HG02610 (cell line): ENCODE measurements at regions not wholly inside any gene's neighbourhood (a gene's known extent, or its start where the extent isn't known, plus 50 kb on each side); places are given as distances from the start of the nearest gene placed in this dataset.
"Not testable (repeated sequence)": the region's sequence is repeated elsewhere in the genome, so short reads cannot be mapped to it uniquely, and the experiment has no call there.

Experiments
- ATAC-seq: cut with Tn5 transposase; IDR thresholded peaks from one replicate; pipeline ENCODE4 v1.9.1; 2021; ENCODE audit warnings: mild to moderate bottlenecking, moderate library complexity; ENCODE audit not compliant: unreplicated experiment

DNA sequence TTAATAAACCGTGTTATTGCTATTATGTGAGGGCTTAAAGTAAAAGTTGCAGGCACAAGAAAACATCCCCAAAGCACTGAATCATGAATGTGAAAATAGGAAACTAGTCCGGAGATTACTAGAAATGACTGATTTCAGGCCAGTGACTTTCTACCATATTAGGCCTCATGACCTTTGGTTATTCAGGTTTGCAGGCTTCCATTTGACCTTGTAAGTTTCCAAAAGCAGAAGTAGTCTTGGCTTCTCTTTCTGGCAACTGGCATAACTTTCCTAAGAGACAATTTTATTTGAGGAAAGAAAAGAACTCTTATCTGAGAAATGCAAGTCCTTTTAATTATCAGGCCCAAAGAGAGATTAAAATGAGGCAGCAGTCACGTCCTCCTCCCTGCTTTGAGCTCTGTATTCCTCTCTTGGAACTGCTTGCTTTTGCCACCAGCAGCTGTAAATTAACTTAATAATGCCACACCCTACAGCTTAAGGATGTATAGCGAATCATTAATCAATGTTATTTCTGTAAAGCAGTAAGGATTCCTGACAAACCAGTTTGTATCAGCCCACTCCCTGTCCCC, 225.0 kb upstream of the FAM240B start:
- ATAC-seq, result not testable (repeated sequence)

GRCh38 chr9:38940501-38940900, 220.6 kb upstream of the FAM240B start:
- not testable (repeated sequence) for ATAC-seq

DNA sequence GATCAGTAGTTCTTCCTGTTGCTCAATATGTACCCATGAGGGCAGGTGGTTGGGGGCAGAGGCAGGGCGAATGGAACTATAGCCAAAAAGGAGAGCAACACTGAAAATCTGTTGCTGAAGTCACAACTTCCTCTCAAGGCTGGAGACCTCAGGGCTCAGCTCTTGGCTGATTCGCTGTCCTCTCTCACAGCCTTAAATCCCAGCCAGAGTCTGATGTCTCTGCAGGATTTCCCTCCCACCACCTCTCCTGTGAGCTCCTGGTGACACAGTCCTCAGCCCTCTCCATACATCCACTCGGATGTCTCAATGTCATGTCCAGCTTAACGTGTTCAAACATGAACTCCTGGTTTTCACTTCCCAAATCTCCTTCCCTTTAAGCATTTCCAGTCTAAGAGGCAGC, 218.7 kb upstream of the FAM240B start:
- not testable (repeated sequence) for ATAC-seq

DNA sequence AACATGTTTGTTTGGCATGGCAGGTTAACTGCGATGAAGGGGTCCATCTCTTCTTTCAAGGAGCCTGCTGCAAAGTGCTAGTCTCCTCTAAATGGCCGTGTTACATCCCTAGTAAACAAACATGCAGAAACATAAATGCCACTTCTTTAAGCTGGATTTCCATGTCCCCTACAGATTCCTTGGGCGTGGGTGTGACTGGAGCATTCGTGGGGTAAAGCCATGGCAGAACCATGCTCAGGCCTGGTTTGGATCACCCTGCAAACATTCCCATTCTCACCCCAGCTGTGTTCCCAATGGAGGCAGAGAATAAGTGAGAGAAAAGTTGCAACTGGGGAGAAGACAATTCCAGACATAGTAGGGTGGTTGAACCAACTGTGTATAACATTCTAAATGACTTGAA, 208.0 kb upstream of the FAM240B start:
- ATAC-seq, result not testable (repeated sequence)

DNA sequence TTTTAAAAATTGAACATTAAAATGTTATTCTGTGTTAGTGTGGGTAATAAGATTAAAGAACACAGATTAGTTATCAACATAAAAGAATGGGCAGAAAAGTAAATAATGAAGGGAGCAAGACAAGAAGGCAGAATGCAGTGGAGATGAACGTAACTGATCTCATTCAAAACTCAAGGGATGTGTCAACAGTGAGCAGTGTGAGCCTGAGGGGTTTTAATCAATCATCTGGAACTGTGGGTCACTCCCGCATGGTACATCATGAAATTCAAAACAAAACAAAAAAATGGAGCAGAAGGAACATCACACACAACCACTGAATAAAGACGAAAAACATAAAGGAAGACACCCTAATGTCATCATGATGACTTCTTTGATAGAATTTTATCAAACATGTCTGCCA, 206.6 kb upstream of the FAM240B start:
- ATAC-seq, result not testable (repeated sequence)

- not testable (repeated sequence) for ATAC-seq
Observed at GRCh38 chr9:38921253-38921652, 201.3 kb upstream of the FAM240B start.

GRCh38 chr9:38910629-38911028, 190.7 kb upstream of the FAM240B start:
- not testable (repeated sequence) for ATAC-seq

- not testable (repeated sequence) for ATAC-seq
Observed at GRCh38 chr9:38904719-38905118, 184.8 kb upstream of the FAM240B start.

DNA sequence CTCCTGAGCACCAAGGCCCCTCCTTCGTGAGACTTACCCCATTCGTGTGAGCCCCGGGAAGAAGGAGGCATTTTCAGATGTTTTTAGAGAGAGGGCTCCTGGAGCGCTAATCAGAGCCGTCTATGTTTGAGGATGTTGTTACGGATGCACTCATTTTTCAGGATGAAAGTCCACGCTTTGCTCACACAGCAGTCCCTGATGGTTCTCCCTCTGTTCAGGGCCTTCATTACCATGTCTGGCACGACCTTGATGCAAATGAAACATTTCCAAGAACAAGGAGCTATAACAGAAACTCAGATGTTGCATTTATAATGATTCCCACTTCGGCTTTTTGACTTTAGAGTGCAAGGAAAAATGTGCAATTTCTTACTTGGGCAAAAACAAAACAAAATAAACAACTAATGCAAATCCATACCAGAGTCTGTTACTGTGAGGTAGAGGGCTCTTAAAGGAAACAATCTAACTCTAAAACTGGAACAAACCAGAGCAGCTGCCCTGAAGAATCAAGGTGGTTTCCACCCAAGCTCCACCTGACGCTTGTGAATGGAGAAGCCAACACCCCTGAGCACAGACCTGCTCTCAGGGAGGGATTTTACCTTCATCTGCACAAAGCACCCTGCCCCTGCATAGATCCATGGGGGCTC, 181.7 kb upstream of the FAM240B start:
- ATAC-seq, result not testable (repeated sequence)

- ATAC-seq, result not testable (repeated sequence)
Observed at GRCh38 chr9:38896404-38896803, 176.5 kb upstream of the FAM240B start.

DNA sequence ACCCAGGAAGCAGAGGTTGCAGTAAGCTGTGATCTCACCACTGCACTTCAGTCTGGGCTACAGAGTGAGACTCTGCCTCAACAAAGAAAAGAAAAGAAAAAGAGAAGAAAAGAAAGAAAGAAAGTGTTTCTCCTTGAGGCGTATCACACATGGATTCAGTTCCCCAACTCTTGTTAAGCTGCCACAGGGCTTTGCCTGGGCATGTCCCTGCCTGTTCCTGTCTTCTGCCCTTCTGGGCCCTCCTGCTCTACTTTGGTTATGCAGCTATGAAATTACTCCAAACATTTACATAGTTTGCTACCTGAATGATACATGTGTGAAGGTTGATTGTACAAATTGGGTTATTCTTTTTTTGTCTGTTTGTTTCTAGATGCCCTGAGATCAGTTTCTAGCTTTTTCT, 175.3 kb upstream of the FAM240B start:
- peak; percentile 71 for ATAC-seq

- not testable (repeated sequence) for ATAC-seq
Observed at GRCh38 chr9:38892539-38893232, 172.8 kb upstream of the FAM240B start.

DNA sequence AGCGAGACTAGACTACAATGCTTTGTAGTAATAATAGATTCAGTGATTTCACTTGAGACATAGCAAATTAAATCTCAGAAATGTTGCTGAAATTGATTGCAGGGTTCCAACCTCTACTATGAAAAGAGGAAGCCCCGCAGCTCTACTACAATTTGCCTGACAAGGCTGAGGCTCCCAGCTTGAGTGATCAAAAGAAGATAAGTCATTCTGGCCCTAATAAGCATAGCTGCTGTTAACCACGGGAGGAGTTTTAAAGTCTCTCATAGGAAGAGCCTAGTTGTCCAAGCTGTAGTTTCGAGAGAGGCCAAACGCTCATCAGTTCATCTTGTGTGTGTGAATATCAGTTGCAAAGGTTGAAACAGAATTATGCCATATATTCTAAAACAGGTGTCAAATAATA, 166.1 kb upstream of the FAM240B start:
- peak; percentile 96 for ATAC-seq

DNA sequence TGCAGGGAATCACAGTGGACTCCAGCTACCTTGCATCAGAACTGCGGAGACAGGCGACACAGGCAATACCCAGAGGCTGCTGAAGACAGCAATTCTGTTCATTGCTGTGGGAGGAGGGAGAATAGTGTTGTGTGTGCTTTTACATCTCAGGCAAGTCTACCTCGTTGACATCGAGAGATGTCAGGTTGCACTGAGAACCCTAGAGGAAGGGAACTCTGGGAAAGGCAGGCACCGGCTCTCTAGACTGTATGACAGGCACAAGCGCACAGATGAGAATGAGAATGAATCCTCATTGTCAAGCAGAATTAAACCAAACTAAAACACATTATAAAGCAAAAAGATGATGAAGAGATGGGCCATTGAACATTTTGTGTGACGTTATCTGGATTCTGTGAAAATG, 155.7 kb upstream of the FAM240B start:
- ATAC-seq, result not testable (repeated sequence)

GRCh38 chr9:38871282-38871940, 151.5 kb upstream of the FAM240B start:
- not testable (repeated sequence) for ATAC-seq

GRCh38 chr9:38859827-38860226, 139.9 kb upstream of the FAM240B start:
- ATAC-seq, result not testable (repeated sequence)

DNA sequence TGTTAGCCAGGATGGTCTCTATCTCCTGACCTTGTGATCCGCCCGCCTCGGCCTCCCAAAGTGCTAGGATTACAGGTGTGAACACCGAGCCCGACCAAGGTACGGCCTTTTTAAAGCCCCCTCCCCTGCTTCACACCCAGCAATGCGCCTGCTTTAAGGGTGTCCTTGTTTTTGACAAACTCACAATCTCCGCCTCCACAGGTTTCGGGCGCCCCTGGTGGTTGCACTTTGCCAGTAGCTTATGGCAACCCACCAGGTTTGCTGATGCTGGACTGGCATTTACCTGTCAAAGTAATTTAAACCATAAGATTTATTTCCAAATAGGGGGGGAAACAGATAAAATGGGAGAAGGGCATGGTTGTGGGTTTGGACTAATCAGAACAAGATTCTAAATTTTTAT, 129.0 kb upstream of the FAM240B start:
- ATAC-seq, result not testable (repeated sequence)

DNA sequence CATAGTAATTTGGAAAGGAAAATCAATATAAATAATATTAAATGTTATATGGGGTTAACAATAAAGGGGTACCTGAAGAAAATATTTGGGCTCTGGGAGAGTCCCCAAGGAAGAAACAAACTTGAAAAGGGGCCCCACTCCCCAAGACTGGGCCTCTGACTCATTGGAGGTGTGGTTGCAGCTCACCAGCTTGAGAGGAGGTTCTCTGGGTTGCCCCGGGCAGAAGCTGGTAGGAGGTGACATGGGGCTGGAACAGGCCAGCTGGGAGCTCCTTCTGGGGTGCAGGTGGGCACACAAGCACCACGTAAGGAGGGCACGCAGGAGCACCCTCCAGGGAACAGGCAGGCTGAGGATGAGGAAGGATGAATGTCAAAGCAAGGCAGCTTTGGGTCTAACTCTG, 120.3 kb upstream of the FAM240B start:
- ATAC-seq, result not testable (repeated sequence)

GRCh38 chr9:38833706-38834105, 113.8 kb upstream of the FAM240B start:
- not testable (repeated sequence) for ATAC-seq

GRCh38 chr9:38813855-38814254, 93.9 kb upstream of the FAM240B start:
- not testable (repeated sequence) for ATAC-seq

DNA sequence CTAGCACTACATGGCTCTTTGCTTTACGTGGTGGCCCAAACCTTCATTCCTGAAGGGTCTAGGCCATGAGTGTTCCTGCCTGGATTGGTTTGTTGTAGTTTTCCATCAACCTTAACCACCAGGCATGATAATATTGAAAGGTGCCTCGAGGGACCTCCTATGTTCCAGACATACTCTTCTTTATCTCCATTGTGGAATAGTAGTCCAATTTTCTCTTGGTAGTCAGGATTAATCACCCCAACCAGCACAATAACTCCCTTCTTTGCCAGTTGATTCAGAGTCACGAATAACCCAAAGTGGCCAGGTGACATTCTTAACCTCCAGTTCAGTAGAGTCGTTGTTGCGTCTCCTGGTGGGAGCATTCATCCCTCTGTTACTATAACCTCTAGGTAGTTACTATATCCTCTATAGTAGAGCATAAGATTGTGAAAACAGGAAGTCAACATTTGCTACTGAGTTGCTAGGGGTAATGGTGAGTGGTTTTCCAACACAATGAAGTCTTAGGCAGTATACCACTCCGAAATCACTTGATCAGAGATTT, 88.1 kb upstream of the FAM240B start:
- ATAC-seq, result not testable (repeated sequence)
